Nephron progenitor cell (in vitro differentiated cells): ENCODE measurements at regions not wholly inside any gene's neighbourhood (a gene's known extent, or its start where the extent isn't known, plus 50 kb on each side); places are given as distances from the start of the nearest gene placed in this dataset.
"Not testable (repeated sequence)": the region's sequence is repeated elsewhere in the genome, so short reads cannot be mapped to it uniquely, and the experiment has no call there.

Experiments used
- DNase-seq: peaks from one replicate; pipeline ENCODE4 v3.0.0; 2021
- H3K27ac Mint-ChIP-seq: 2 replicates; pipeline ENCODE4 v1.8.0; 2021; ENCODE audit warnings: mild to moderate bottlenecking, moderate library complexity, mixed read lengths
- H3K27me3 Mint-ChIP-seq: 2 replicates; pipeline ENCODE4 v1.8.0; 2021; ENCODE audit warnings: mild to moderate bottlenecking, low read depth, mixed read lengths; ENCODE audit not compliant: poor library complexity
- H3K36me3 Mint-ChIP-seq: 2 replicates; pipeline ENCODE4 v1.8.0; 2021; ENCODE audit warnings: low read depth, mixed read lengths
- H3K4me1 Mint-ChIP-seq: 2 replicates; pipeline ENCODE4 v1.8.0; 2021; ENCODE audit warnings: mixed read lengths
- H3K4me3 Mint-ChIP-seq: 2 replicates; pipeline ENCODE4 v1.8.0; 2021; ENCODE audit warnings: mild to moderate bottlenecking, moderate library complexity, mixed read lengths
- H3K9me3 Mint-ChIP-seq: 2 replicates; pipeline ENCODE4 v1.8.0; 2021; ENCODE audit warnings: mild to moderate bottlenecking, moderate library complexity, mixed read lengths
- TF ChIP-seq, protein P1 (sequence below): fragments of 200-600 bp; sonication (generic); IDR thresholded peaks from 2 replicates; pipeline ENCODE4 v1.5.0; 2021; ENCODE audit warnings: antibody characterized with exemption

DNA sequence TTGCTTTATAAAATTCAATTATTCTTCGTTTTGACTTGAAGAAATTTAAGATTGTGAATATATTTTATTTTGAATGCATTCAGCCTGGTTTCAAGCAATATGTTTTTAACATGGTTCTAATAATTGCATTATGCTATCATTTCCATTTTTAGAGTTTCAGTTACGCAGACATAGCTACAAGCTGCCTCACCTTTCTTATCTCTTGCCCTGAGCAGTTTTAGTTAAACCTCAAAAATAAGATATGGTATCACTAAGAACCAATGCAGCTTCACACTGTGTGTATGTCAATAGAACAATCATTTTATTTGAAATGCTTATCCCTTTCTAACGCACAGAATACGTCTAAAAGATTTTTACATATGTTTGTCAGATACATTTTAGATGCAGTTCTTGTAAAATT, 632.6 kb upstream of the KCND2 start:
- no peak overlapping the region for H3K27ac Mint-ChIP-seq
- TF ChIP-seq, protein P1, sequence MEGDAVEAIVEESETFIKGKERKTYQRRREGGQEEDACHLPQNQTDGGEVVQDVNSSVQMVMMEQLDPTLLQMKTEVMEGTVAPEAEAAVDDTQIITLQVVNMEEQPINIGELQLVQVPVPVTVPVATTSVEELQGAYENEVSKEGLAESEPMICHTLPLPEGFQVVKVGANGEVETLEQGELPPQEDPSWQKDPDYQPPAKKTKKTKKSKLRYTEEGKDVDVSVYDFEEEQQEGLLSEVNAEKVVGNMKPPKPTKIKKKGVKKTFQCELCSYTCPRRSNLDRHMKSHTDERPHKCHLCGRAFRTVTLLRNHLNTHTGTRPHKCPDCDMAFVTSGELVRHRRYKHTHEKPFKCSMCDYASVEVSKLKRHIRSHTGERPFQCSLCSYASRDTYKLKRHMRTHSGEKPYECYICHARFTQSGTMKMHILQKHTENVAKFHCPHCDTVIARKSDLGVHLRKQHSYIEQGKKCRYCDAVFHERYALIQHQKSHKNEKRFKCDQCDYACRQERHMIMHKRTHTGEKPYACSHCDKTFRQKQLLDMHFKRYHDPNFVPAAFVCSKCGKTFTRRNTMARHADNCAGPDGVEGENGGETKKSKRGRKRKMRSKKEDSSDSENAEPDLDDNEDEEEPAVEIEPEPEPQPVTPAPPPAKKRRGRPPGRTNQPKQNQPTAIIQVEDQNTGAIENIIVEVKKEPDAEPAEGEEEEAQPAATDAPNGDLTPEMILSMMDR: no peak
- H3K9me3 Mint-ChIP-seq: peaks cover 6% of the 10 kb centered on the region
- no peaks in the 10 kb centered on the region for H3K36me3 Mint-ChIP-seq
- no peaks in the 10 kb centered on the region for H3K4me1 Mint-ChIP-seq
- no peak overlapping the region for H3K4me3 Mint-ChIP-seq
- no peaks in the 10 kb centered on the region for H3K27me3 Mint-ChIP-seq
- no peak for DNase-seq

GRCh38 chr7:119640861-119641260, 632.1 kb upstream of the KCND2 start:
- peaks cover 4% of the 10 kb centered on the region for H3K9me3 Mint-ChIP-seq
- no peak for DNase-seq
- no peaks in the 10 kb centered on the region for H3K36me3 Mint-ChIP-seq
- no peaks in the 10 kb centered on the region for H3K27me3 Mint-ChIP-seq
- H3K4me3 Mint-ChIP-seq: no peak overlapping the region
- no peak overlapping the region for H3K27ac Mint-ChIP-seq
- H3K4me1 Mint-ChIP-seq: no peaks in the 10 kb centered on the region
- TF ChIP-seq, protein P1: no peak

- Mint-ChIP-seq H3K36me3 (no peaks in the 10 kb centered on the region), H3K9me3 (no peaks in the 10 kb centered on the region), H3K4me1 (no peaks in the 10 kb centered on the region), H3K27me3 (no peaks in the 10 kb centered on the region), H3K27ac (no peak overlapping the region), H3K4me3 (no peak overlapping the region)
- TF ChIP-seq, protein P1: no peak
- no peak for DNase-seq
Observed at GRCh38 chr7:119643558-119643957, 629.4 kb upstream of the KCND2 start.

GRCh38 chr7:119647286-119647685, 625.7 kb upstream of the KCND2 start:
- Mint-ChIP-seq H3K4me1 (no peaks in the 10 kb centered on the region), H3K36me3 (no peaks in the 10 kb centered on the region), H3K27ac (no peak overlapping the region), H3K9me3 (peaks cover 11% of the 10 kb centered on the region), H3K4me3 (no peak overlapping the region), H3K27me3 (no peaks in the 10 kb centered on the region)
- TF ChIP-seq, protein P1: no peak
- DNase-seq: no peak

GRCh38 chr7:119648752-119649151, 624.2 kb upstream of the KCND2 start:
- not testable (repeated sequence) for H3K36me3 Mint-ChIP-seq, DNase-seq, H3K4me3 Mint-ChIP-seq, H3K4me1 Mint-ChIP-seq, H3K27ac Mint-ChIP-seq, H3K27me3 Mint-ChIP-seq
- peaks cover 11% of the 10 kb centered on the region for H3K9me3 Mint-ChIP-seq

DNA sequence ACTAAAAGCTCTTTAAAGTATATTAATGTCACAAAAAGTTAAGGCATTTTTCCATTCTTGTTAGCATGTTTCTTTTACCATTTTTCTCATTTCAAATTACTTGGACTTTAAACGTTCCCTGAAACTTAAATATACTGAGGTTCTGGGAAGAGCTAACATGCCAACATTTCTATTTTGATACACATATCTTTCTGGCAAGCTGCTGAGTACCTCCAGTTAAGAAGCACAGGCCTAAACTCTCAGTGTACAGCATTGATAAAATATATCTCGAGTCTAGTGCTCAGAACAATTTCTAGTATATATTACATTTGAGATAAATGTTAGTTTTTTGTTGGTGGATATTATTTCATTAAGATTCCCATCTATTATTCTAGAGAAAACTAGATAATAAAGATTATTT, 612.9 kb upstream of the KCND2 start:
- TF ChIP-seq, protein P1: no peak
- Mint-ChIP-seq H3K27me3 (no peaks in the 10 kb centered on the region), H3K36me3 (no peaks in the 10 kb centered on the region), H3K4me1 (no peaks in the 10 kb centered on the region), H3K27ac (no peak overlapping the region), H3K4me3 (no peak overlapping the region), H3K9me3 (no peaks in the 10 kb centered on the region)
- DNase-seq: no peak
